Tibial nerve (tissue), 4 donors: ENCODE measurements at regions not wholly inside any gene's neighbourhood (a gene's known extent, or its start where the extent isn't known, plus 50 kb on each side); places are given as distances from the start of the nearest gene placed in this dataset.
"Not testable (repeated sequence)": the region's sequence is repeated elsewhere in the genome, so short reads cannot be mapped to it uniquely, and the experiment has no call there.

Source experiments
- DNase-seq, 2 donors: peaks; one replicate each; pipeline ENCODE4 v3.0.0-alpha.2; 2019; ENCODE audit warnings: low spot score in 2 of 2
- H3K27ac ChIP-seq, 4 donors: fragments of 200-600 bp; sonication (generic) in 3 of 4; one replicate each; pipeline ENCODE4 v1.5.1; 2017 to 2019; ENCODE audit warnings: mild to moderate bottlenecking in 1 of 4
- H3K27me3 ChIP-seq, 2 donors: fragments of 200-600 bp; sonication (generic) in 1 of 2; one replicate each; pipeline versions ENCODE4 v1.5.1 to v1.6.0; 2017 to 2019
- H3K36me3 ChIP-seq, 3 donors: fragments of 200-600 bp; sonication (generic); one replicate each; pipeline ENCODE4 v1.5.1; 2018 to 2019
- H3K4me1 ChIP-seq, 4 donors: fragments of 200-600 bp; sonication (generic) in 3 of 4; one replicate each; pipeline ENCODE4 v1.5.1; 2017 to 2019
- H3K4me3 ChIP-seq, 4 donors: fragments of 200-600 bp; sonication (generic) in 3 of 4; one replicate each; pipeline ENCODE4 v1.5.1; 2017 to 2019; ENCODE audit warnings: mild to moderate bottlenecking in 1 of 4, moderate library complexity in 1 of 4
- H3K9me3 ChIP-seq, 4 donors: fragments of 200-600 bp; sonication (generic) in 3 of 4; one replicate each; pipeline ENCODE4 v1.5.1; 2017 to 2019
- EP300 ChIP-seq, 2 donors: sonication (generic); formaldehyde crosslinking; IDR thresholded peaks; one replicate each; pipeline ENCODE4 v1.6.1; 2017; ENCODE audit warnings: antibody characterized with exemption in 2 of 2, mild to moderate bottlenecking in 1 of 2
- POLR2A ChIP-seq, 2 donors: fragments of 450-650 bp; IDR thresholded peaks; one replicate each; pipeline ENCODE4 v1.6.1; 2017; ENCODE audit warnings: antibody characterized with exemption in 2 of 2, mild to moderate bottlenecking in 2 of 2, moderate library complexity in 2 of 2
- WGBS, 2 donors: methylation state at CpG; one replicate each; pipeline ENCODE4 v1.1.5; 2018; 5-methylcytosine and 5-hydroxymethylcytosine counted together
- TF ChIP-seq, protein P1 (sequence below), 5 experiments: fragments of 200-600 bp in 3 of 5; fragments of 450-650 bp in 2 of 5; sonication (generic) in 3 of 5; IDR thresholded peaks; one replicate each; pipeline ENCODE4 v1.5.1; 2016 to 2019; ENCODE audit warnings: antibody characterized with exemption in 5 of 5, mild to moderate bottlenecking in 3 of 5, moderate library complexity in 2 of 5

DNA sequence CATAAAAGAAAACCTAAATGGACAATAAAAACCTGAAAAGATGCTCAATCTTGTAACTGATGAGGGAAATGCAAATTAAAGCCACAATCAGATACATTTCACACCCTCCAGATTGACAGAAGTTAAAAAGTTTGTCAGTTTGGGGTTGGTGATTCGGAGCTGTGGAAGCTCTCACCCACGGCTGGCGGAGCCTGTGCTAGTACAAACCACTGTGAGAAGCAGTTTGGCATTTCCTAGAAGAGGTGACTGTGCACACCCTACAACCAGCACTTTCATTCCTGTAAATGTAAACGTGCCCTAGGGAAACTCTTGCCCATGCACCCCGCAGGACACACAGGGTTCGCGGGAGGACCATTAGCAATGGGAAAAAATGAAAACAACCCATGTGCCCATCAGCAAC, 114.1 kb downstream of the BMS1 start:
- Histone ChIP-seq H3K36me3 (no peaks in the 10 kb centered on the region), H3K4me3 (no peak overlapping the region), H3K9me3 (peaks cover 0 to 46% (median 0%) of the 10 kb centered on the region in 4 donors), H3K27me3 (peaks cover 0 to 19% of the 10 kb centered on the region in 2 donors), H3K27ac (no peak overlapping the region), H3K4me1 (no peaks in the 10 kb centered on the region)
- no peak for TF ChIP-seq EP300 (IDR thresholded peaks at IDR 0.05)
- no peak for TF ChIP-seq POLR2A (IDR thresholded peaks at IDR 0.05)
- TF ChIP-seq, protein P1, sequence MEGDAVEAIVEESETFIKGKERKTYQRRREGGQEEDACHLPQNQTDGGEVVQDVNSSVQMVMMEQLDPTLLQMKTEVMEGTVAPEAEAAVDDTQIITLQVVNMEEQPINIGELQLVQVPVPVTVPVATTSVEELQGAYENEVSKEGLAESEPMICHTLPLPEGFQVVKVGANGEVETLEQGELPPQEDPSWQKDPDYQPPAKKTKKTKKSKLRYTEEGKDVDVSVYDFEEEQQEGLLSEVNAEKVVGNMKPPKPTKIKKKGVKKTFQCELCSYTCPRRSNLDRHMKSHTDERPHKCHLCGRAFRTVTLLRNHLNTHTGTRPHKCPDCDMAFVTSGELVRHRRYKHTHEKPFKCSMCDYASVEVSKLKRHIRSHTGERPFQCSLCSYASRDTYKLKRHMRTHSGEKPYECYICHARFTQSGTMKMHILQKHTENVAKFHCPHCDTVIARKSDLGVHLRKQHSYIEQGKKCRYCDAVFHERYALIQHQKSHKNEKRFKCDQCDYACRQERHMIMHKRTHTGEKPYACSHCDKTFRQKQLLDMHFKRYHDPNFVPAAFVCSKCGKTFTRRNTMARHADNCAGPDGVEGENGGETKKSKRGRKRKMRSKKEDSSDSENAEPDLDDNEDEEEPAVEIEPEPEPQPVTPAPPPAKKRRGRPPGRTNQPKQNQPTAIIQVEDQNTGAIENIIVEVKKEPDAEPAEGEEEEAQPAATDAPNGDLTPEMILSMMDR (IDR thresholded peaks at IDR 0.05) = no peak
- WGBS, 2 donors = 70 to 72% methylated on average over 7 of the region's 7 CpGs
- DNase-seq = no peak

DNA sequence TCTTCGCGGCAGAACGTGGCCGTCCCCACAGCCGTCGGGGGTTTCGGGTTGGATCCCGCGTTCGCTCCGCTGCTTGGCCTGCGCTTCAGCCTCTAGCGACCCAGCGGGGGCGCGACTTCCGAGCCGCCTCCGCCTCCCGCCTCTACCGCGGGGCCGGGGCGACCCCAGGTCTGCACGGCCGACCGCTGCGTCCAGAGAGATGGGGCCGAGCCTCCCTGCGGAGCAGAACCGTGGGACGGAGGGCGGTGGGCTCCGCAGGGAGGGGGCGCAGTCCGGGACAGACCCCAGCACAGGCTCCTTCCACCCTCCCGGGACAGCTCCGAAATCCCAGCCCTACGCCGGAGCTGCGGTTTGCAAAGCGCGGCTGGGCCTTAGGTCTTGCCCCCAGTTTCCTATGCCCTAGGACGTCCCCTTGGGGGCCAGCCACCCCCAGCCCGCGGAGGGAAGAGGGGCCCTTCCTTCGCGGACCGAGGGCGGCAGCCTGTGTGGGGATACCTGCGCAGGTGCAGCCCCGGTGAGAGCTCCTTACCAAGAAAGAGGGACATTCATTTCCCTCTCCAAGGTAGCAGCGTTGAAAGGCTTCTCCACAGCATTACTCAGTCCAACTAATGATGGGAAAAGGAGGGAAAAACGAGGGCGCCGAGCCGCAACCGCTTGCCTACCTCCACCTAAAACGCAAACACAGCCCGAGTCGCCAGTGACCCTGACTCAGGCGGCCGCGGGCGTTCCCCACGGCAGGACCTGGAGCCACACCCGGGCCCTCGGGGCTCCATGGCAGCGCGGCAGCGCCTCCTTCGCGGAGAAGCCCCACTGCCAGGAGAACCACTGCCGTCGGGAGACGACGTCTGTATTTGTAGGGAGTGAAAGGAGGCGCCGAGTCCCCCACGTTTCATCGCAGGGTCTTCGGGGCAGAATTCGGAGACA, 115.7 kb downstream of the BMS1 start:
- Histone ChIP-seq H3K27me3 (peaks cover 0 to 19% of the 10 kb centered on the region in 2 donors), H3K36me3 (no peaks in the 10 kb centered on the region), H3K4me3 (no peak overlapping the region), H3K4me1 (no peaks in the 10 kb centered on the region), H3K9me3 (peaks cover 0 to 62% (median 0%) of the 10 kb centered on the region in 4 donors), H3K27ac (no peak overlapping the region)
- TF ChIP-seq EP300 (IDR thresholded peaks at IDR 0.05) (no peak), POLR2A (IDR thresholded peaks at IDR 0.05) (no peak)
- TF ChIP-seq, protein P1 (IDR thresholded peaks at IDR 0.05) = no peak
- DNase-seq = no peak
- 14 to 21% methylated on average over 59 to 63 of the region's 83 CpGs for WGBS, 2 donors

DNA sequence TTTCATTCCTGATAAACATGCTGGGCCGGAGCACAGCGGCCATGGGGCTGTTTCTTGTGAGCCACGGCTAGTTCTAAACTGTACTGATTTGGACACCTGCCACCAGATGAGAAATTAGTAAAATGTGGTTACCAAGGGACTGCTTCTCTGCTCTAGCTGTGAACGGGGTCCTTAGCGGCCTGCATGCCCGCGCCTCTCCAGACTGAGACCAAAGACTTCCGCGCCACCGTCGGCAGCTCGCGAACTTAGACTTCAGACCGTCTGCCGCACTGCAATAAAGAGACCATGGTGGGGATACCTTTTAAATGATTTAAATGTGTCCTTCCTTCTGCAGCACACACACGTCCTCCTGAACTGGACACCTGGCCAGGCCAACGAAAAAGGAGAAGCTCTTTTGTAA, 116.4 kb downstream of the BMS1 start:
- Histone ChIP-seq H3K4me1 (no peaks in the 10 kb centered on the region), H3K9me3 (peaks cover 0 to 68% (median 0%) of the 10 kb centered on the region in 4 donors), H3K4me3 (no peak overlapping the region), H3K27me3 (peaks cover 0 to 19% of the 10 kb centered on the region in 2 donors), H3K36me3 (no peaks in the 10 kb centered on the region), H3K27ac (no peak overlapping the region)
- TF ChIP-seq POLR2A (IDR thresholded peaks at IDR 0.05) = no peak
- no peak for TF ChIP-seq EP300 (IDR thresholded peaks at IDR 0.05)
- TF ChIP-seq, protein P1 (IDR thresholded peaks at IDR 0.05) = no peak
- 89 to 90% methylated on average over 17 of the region's 17 CpGs for WGBS, 2 donors
- DNase-seq = no peak

DNA sequence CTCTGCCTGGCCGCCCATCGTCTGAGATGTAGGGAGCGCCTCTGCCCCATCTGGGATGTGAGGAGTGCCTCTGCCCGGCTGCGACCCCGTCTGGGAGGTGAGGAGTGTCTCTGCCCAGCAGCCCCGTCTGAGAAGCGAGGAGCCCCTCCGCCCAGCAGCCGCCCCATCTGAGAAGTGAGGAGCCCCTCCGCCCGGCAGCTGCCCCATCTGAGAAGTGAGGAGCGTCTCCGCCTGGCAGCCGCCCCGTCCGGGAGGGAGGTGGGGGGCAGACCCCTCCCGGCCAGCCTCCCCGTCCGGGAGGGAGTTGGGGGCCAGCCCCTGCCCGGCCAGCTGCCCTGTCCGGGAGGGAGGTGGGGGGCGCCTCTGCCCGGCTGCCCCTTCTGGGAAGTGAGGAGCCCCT, 117.8 kb downstream of the BMS1 start:
- H3K27me3 ChIP-seq = peaks cover 0 to 19% of the 10 kb centered on the region in 2 donors
- not testable (repeated sequence) for H3K4me1 ChIP-seq
- whole genome bisulfite sequencing, 2 donors = 88 to 91% methylated on average over 10 to 20 of the region's 24 CpGs

DNA sequence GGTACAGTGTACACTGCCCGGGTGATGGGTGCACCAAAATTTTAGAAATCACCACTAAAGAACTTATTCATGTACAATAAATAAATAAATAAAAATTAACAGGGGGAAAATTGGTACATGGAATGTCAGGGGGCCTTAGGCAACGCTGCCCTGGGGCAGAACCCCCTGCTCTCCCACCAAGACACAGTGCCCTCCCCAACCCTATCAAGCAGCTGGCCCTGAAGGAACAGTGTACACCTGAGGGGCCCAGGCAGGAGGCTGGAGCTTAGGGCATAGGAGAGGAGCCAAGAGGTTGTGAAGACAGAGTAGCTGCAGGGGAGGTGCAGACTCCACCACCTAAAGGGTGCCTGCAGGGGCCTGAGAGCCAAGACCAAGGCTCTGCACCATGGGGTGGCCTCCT, 128.8 kb downstream of the BMS1 start:
- no peak for DNase-seq
- TF ChIP-seq EP300 (IDR thresholded peaks at IDR 0.05) = no peak
- TF ChIP-seq POLR2A (IDR thresholded peaks at IDR 0.05) = no peak
- TF ChIP-seq, protein P1 (IDR thresholded peaks at IDR 0.05) = no peak
- Histone ChIP-seq H3K4me1 (no peaks in the 10 kb centered on the region), H3K4me3 (no peak overlapping the region), H3K36me3 (no peaks in the 10 kb centered on the region), H3K9me3 (peaks cover 0 to 46% (median under 1%) of the 10 kb centered on the region in 4 donors), H3K27ac (no peak overlapping the region), H3K27me3 (no peaks in the 10 kb centered on the region)
- WGBS, 2 donors = 68 to 85% methylated on average over 2 of the region's 2 CpGs

More for the DNA sequence above, 117.8 kb downstream of the BMS1 start:
- not testable (repeated sequence) for H3K27ac ChIP-seq, H3K4me3 ChIP-seq, H3K36me3 ChIP-seq, DNase-seq
- peaks cover 0 to 70% (median 0%) of the 10 kb centered on the region in 4 donors for H3K9me3 ChIP-seq
